Activated B cell treated with CpG ODN at 0.5 μM for 24 hours (primary cell): ENCODE measurements at regions not wholly inside any gene's neighbourhood (a gene's known extent, or its start where the extent isn't known, plus 50 kb on each side); places are given as distances from the start of the nearest gene placed in this dataset.

Experiments used
- ATAC-seq: fragments of 200-7000 bp; cut with Tn5 transposase; one replicate; pipeline ENCODE4 v1.10.0; 2021; ENCODE audit warnings: low read depth, mild to moderate bottlenecking, moderate library complexity
- CTCF ChIA-PET: fragments of 350-600 bp; sonication (Branson Sonifier 250); formaldehyde crosslinking; loops from one replicate; lab custom pipeline; 2021; ENCODE audit warnings: antibody characterized with exemption; lab: Charles Lee
- POLR2A ChIA-PET: fragments of 350-600 bp; sonication (Branson Sonifier 250); formaldehyde crosslinking; loops from one replicate; lab custom pipeline; 2021; ENCODE audit warnings: antibody characterized with exemption; lab: Charles Lee
- DNase-seq: peaks from one replicate; pipeline ENCODE4 v3.0.0; 2022
- H3K27ac Mint-ChIP-seq: one replicate; pipeline ENCODE4 v1.8.0; 2020; ENCODE audit warnings: mixed read lengths
- H3K27me3 Mint-ChIP-seq: one replicate; pipeline ENCODE4 v1.8.0; 2021; ENCODE audit warnings: mixed read lengths
- H3K36me3 Mint-ChIP-seq: one replicate; pipeline ENCODE4 v1.8.0; 2021; ENCODE audit warnings: low read depth, mixed read lengths
- H3K4me1 Mint-ChIP-seq: one replicate; pipeline ENCODE4 v1.8.0; 2021; ENCODE audit warnings: mixed read lengths
- H3K4me3 Mint-ChIP-seq: one replicate; pipeline ENCODE4 v1.8.0; 2020; ENCODE audit warnings: mild to moderate bottlenecking, mixed read lengths
- H3K9me3 Mint-ChIP-seq: one replicate; pipeline ENCODE4 v1.8.0; 2020; ENCODE audit warnings: mixed read lengths
- intact Hi-C: fragments of 100-400 bp; cut with micrococcal nuclease; formaldehyde crosslinking; loops from one replicate; pipeline ENCODE4 v1.15.1; 2024
- TF ChIP-seq, protein P1 (sequence below): fragments of 200-600 bp; IDR thresholded peaks from one replicate; pipeline ENCODE4 v1.8.0; 2022; ENCODE audit warnings: antibody characterized with exemption, mild to moderate bottlenecking

DNA sequence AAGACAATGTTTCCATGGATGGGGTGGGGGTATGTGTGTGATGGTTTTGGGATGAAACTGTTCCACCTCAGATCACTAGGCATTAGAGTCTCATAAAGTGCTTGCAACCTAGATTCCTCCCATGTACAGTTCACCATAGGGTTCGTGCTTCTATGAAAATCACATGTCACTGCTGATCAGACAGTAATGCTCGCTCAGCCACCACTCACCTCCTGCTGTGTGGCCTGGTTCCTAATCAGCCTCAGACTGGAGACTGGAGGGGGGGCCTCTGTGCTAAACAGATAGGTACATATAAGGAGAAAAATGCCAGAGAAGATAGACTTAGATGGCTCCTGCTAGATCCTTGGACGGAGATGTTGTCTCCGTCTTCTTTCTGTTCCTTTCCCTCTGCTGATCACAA is 1296.9 kb upstream of the SEL1L start:
- ChIA-PET CTCF (no interaction called here), POLR2A (no interaction called here)
- Mint-ChIP-seq H3K36me3 (no peaks in the 10 kb centered on the region), H3K4me1 (no peaks in the 10 kb centered on the region), H3K27me3 (no peaks in the 10 kb centered on the region), H3K9me3 (peaks cover 2% of the 10 kb centered on the region), H3K27ac (no peak overlapping the region), H3K4me3 (no peak overlapping the region)
- intact Hi-C loops, result no loop called here
- no peak for DNase-seq
- ATAC-seq, result no peak
- TF ChIP-seq, protein P1, sequence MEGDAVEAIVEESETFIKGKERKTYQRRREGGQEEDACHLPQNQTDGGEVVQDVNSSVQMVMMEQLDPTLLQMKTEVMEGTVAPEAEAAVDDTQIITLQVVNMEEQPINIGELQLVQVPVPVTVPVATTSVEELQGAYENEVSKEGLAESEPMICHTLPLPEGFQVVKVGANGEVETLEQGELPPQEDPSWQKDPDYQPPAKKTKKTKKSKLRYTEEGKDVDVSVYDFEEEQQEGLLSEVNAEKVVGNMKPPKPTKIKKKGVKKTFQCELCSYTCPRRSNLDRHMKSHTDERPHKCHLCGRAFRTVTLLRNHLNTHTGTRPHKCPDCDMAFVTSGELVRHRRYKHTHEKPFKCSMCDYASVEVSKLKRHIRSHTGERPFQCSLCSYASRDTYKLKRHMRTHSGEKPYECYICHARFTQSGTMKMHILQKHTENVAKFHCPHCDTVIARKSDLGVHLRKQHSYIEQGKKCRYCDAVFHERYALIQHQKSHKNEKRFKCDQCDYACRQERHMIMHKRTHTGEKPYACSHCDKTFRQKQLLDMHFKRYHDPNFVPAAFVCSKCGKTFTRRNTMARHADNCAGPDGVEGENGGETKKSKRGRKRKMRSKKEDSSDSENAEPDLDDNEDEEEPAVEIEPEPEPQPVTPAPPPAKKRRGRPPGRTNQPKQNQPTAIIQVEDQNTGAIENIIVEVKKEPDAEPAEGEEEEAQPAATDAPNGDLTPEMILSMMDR, result no peak

DNA sequence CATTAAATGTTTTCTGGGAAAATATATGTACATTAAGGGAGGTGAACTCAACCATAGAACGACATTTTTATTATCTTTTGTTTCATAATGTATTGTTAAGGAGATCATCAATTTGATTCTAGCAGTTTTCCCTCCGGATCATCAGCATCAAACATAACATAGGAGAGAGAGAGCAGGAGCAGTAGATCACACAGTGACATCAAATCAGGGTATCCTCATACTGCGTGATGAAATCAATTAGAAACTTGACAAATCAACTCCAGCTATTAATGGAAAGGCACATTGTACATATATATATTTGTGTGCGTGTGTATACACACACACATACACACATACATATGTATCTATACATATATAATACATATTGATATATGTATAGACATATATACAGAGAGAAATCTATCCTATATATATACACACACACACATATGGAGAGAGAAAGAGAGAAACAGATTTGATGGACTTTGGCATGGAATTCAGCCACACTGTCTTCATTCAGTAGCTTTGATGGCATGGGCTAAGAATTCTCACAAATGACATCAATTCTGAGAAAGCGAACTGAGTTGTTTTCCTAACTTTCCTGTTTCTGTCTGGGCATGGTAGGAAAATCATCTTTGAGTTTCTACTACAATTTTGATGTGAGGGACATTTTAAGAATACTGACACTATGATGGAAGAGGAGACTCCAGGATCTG is 1302.8 kb upstream of the SEL1L start:
- TF ChIP-seq, protein P1, result no peak
- no peak overlapping the region for H3K27ac Mint-ChIP-seq
- no peak overlapping the region for H3K4me3 Mint-ChIP-seq
- no peaks in the 10 kb centered on the region for H3K4me1 Mint-ChIP-seq
- peaks cover 16% of the 10 kb centered on the region for H3K9me3 Mint-ChIP-seq
- no peaks in the 10 kb centered on the region for H3K36me3 Mint-ChIP-seq
- intact Hi-C loops, result no loop called here
- ATAC-seq (no peak), DNase-seq (no peak)
- ChIA-PET POLR2A (no interaction called here), CTCF (no interaction called here)
- H3K27me3 Mint-ChIP-seq, result no peaks in the 10 kb centered on the region

DNA sequence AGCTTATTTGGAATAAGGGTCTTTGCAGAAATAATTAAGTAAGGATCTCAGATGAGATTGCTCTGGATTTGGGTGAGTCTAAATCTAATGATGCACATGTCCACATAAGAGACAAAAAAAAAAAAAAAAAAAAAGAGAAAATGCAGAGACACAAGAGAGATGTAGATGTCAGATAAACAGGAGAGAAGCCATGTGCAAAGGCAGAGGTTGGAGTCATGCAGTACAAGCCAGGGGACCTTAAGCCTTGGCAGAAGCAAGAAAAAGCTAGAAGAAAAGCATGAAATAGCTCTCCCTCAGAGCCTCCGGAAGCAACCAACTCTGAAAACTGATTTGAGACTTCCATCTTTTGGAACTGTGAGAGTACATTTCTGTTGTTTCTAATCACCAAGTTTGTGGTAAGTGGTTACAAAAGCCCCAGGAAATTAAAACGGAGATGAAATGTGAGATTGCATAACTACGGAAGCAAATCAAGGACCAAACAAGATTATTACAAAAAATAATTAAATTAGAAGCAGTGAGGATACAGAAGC is 1304.0 kb upstream of the SEL1L start:
- intact Hi-C loops, result no loop called here
- H3K9me3 Mint-ChIP-seq, result peaks cover 16% of the 10 kb centered on the region
- POLR2A ChIA-PET, result no interaction called here
- ATAC-seq, result no peak
- no peaks in the 10 kb centered on the region for H3K36me3 Mint-ChIP-seq
- H3K4me1 Mint-ChIP-seq, result no peaks in the 10 kb centered on the region
- CTCF ChIA-PET, result no interaction called here
- TF ChIP-seq, protein P1, result no peak
- H3K27ac Mint-ChIP-seq, result no peak overlapping the region
- H3K4me3 Mint-ChIP-seq, result no peak overlapping the region
- no peaks in the 10 kb centered on the region for H3K27me3 Mint-ChIP-seq
- no peak for DNase-seq

DNA sequence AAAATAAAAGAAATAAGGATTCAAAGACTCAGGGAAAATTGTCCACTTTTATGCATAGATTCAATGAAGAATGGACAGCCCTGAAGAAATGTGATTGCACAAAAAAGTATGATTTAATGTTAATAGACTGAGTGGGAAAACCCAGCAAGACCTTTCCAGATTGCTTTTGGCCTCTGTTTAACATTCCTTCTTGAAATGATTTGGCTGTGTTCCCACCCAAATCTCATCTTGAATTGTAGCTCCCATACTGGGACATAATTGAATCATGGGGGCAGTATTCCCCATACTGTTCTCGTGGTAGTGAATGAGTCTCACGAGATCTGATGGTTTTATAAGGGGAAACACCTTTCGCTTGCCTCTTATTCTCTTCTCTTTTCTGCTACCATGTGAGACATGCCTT is 1316.9 kb upstream of the SEL1L start:
- ChIA-PET POLR2A (no interaction called here), CTCF (no interaction called here)
- Mint-ChIP-seq H3K27me3 (no peaks in the 10 kb centered on the region), H3K4me1 (no peaks in the 10 kb centered on the region), H3K27ac (no peak overlapping the region), H3K36me3 (no peaks in the 10 kb centered on the region), H3K9me3 (peaks cover 8% of the 10 kb centered on the region), H3K4me3 (no peak overlapping the region)
- intact Hi-C loops, result no loop called here
- no peak for ATAC-seq
- TF ChIP-seq, protein P1, result no peak
- no peak for DNase-seq

DNA sequence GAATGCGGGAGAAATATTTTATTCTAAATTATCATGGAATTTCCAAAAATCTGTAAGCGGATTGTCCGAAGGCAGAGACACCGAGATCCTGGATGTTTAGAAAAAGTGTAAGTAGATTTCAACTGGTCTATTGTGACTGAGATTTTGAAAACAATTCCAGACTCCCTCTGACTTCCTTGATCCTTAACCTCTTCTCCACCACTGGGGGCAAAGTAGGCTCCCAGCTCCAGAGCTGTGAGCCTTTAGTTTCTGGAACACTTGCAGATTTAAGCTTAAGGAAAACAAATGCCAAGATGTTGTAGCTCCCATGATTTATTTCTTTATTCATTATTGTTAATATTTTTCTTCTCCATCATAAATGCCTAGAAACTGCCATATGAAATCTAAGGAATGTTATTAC is 1320.5 kb upstream of the SEL1L start:
- ChIA-PET CTCF (no interaction called here), POLR2A (no interaction called here)
- Mint-ChIP-seq H3K36me3 (no peaks in the 10 kb centered on the region), H3K9me3 (peaks cover 10% of the 10 kb centered on the region), H3K27ac (no peak overlapping the region), H3K27me3 (no peaks in the 10 kb centered on the region), H3K4me3 (no peak overlapping the region), H3K4me1 (no peaks in the 10 kb centered on the region)
- TF ChIP-seq, protein P1, result no peak
- ATAC-seq (no peak), DNase-seq (no peak)
- intact Hi-C loops, result no loop called here
